ENCODE measurements at regions not wholly inside any gene's neighbourhood (a gene's known extent, or its start where the extent isn't known, plus 50 kb on each side); places are given as distances from the start of the nearest gene placed in this dataset.

DNA sequence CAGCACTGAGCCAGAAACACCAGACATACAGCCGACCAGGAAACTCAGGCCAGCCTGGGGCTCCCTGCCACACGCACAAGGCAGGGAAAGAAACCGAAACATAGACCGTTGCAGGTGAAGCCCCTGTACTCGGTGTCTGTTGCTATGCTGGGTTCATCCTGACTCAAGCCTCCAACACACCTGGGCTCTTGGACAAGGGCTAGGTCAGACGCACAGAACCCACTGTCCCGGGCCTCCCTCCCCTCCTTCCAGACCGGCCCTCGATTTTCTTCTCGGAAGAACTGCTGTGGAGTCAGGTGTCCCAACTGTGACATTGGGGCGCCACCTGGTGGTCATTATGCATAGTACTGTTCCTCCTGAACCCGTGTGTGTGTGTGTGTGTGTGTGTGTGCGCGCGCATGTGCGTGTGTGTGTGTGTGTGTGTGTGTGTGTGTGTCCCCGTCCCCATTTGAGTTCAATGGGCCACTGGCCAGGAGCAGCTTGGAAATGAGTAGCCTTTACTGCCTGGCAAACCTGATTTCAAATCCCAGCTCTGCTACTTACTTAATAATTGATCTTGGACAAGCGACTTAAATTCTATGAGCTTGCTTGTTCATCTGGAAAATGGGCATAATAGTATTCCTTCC, 55.4 kb upstream of the GLI2 start (continued):
- TF ChIP-seq, protein P1, sequence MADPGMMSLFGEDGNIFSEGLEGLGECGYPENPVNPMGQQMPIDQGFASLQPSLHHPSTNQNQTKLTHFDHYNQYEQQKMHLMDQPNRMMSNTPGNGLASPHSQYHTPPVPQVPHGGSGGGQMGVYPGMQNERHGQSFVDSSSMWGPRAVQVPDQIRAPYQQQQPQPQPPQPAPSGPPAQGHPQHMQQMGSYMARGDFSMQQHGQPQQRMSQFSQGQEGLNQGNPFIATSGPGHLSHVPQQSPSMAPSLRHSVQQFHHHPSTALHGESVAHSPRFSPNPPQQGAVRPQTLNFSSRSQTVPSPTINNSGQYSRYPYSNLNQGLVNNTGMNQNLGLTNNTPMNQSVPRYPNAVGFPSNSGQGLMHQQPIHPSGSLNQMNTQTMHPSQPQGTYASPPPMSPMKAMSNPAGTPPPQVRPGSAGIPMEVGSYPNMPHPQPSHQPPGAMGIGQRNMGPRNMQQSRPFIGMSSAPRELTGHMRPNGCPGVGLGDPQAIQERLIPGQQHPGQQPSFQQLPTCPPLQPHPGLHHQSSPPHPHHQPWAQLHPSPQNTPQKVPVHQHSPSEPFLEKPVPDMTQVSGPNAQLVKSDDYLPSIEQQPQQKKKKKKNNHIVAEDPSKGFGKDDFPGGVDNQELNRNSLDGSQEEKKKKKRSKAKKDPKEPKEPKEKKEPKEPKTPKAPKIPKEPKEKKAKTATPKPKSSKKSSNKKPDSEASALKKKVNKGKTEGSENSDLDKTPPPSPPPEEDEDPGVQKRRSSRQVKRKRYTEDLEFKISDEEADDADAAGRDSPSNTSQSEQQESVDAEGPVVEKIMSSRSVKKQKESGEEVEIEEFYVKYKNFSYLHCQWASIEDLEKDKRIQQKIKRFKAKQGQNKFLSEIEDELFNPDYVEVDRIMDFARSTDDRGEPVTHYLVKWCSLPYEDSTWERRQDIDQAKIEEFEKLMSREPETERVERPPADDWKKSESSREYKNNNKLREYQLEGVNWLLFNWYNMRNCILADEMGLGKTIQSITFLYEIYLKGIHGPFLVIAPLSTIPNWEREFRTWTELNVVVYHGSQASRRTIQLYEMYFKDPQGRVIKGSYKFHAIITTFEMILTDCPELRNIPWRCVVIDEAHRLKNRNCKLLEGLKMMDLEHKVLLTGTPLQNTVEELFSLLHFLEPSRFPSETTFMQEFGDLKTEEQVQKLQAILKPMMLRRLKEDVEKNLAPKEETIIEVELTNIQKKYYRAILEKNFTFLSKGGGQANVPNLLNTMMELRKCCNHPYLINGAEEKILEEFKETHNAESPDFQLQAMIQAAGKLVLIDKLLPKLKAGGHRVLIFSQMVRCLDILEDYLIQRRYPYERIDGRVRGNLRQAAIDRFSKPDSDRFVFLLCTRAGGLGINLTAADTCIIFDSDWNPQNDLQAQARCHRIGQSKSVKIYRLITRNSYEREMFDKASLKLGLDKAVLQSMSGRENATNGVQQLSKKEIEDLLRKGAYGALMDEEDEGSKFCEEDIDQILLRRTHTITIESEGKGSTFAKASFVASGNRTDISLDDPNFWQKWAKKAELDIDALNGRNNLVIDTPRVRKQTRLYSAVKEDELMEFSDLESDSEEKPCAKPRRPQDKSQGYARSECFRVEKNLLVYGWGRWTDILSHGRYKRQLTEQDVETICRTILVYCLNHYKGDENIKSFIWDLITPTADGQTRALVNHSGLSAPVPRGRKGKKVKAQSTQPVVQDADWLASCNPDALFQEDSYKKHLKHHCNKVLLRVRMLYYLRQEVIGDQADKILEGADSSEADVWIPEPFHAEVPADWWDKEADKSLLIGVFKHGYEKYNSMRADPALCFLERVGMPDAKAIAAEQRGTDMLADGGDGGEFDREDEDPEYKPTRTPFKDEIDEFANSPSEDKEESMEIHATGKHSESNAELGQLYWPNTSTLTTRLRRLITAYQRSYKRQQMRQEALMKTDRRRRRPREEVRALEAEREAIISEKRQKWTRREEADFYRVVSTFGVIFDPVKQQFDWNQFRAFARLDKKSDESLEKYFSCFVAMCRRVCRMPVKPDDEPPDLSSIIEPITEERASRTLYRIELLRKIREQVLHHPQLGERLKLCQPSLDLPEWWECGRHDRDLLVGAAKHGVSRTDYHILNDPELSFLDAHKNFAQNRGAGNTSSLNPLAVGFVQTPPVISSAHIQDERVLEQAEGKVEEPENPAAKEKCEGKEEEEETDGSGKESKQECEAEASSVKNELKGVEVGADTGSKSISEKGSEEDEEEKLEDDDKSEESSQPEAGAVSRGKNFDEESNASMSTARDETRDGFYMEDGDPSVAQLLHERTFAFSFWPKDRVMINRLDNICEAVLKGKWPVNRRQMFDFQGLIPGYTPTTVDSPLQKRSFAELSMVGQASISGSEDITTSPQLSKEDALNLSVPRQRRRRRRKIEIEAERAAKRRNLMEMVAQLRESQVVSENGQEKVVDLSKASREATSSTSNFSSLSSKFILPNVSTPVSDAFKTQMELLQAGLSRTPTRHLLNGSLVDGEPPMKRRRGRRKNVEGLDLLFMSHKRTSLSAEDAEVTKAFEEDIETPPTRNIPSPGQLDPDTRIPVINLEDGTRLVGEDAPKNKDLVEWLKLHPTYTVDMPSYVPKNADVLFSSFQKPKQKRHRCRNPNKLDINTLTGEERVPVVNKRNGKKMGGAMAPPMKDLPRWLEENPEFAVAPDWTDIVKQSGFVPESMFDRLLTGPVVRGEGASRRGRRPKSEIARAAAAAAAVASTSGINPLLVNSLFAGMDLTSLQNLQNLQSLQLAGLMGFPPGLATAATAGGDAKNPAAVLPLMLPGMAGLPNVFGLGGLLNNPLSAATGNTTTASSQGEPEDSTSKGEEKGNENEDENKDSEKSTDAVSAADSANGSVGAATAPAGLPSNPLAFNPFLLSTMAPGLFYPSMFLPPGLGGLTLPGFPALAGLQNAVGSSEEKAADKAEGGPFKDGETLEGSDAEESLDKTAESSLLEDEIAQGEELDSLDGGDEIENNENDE (IDR thresholded peaks at IDR 0.05; ENCODE audit: insufficient replicate concordance, low read length): no peak
- TF ChIP-seq CREB1 (IDR thresholded peaks at IDR 0.05) (0 out of 2 replicates have a peak, but pooled peaks have one; percentile 32), PHF8 (conservative IDR thresholded peaks at IDR 0.05; ENCODE audit: low read depth, low read length) (no peak), GTF2F1 (IDR thresholded peaks at IDR 0.05; ENCODE audit: borderline replicate concordance, low read depth, low read length) (0 out of 2 replicates have a peak, but pooled peaks have one; percentile 40), MAFK (IDR thresholded peaks at IDR 0.05; ENCODE audit: low read depth, low read length) (no peak)
- TF ChIP-seq, protein P2, sequence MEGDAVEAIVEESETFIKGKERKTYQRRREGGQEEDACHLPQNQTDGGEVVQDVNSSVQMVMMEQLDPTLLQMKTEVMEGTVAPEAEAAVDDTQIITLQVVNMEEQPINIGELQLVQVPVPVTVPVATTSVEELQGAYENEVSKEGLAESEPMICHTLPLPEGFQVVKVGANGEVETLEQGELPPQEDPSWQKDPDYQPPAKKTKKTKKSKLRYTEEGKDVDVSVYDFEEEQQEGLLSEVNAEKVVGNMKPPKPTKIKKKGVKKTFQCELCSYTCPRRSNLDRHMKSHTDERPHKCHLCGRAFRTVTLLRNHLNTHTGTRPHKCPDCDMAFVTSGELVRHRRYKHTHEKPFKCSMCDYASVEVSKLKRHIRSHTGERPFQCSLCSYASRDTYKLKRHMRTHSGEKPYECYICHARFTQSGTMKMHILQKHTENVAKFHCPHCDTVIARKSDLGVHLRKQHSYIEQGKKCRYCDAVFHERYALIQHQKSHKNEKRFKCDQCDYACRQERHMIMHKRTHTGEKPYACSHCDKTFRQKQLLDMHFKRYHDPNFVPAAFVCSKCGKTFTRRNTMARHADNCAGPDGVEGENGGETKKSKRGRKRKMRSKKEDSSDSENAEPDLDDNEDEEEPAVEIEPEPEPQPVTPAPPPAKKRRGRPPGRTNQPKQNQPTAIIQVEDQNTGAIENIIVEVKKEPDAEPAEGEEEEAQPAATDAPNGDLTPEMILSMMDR (IDR thresholded peaks at IDR 0.05; ENCODE audit: control extremely low read depth in 1 of 3, insufficient read depth in 1 of 3, low read depth in 1 of 3, low read length in 3 of 3): peak; percentile 78 to 79 (median 78)
- TF ChIP-seq, protein P3, sequence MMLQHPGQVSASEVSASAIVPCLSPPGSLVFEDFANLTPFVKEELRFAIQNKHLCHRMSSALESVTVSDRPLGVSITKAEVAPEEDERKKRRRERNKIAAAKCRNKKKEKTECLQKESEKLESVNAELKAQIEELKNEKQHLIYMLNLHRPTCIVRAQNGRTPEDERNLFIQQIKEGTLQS (IDR thresholded peaks at IDR 0.05; ENCODE audit: insufficient read depth, low read depth, low read length): no peak
